HUES48 (cell line): ENCODE measurements at regions not wholly inside any gene's neighbourhood (a gene's known extent, or its start where the extent isn't known, plus 50 kb on each side); places are given as distances from the start of the nearest gene placed in this dataset.

Source experiments
- H3K27ac ChIP-seq: one replicate; pipeline ENCODE4 v1.7.0; 2013; ENCODE audit warnings: low read depth, low read length, inconsistent platforms
- H3K27me3 ChIP-seq: 2 replicates; pipeline ENCODE4 v1.6.1; 2013; ENCODE audit warnings: mild to moderate bottlenecking, low read length; ENCODE audit not compliant: control insufficient read depth, insufficient read depth
- H3K36me3 ChIP-seq: 2 replicates; pipeline ENCODE4 v1.6.1; 2013; ENCODE audit warnings: low read length; ENCODE audit not compliant: control insufficient read depth, insufficient read depth
- H3K4me1 ChIP-seq: 2 replicates; pipeline ENCODE4 v1.6.1; 2013; ENCODE audit warnings: mild to moderate bottlenecking, low read length; ENCODE audit not compliant: control insufficient read depth, insufficient read depth
- H3K4me3 ChIP-seq: 2 replicates; pipeline ENCODE4 v1.5.1; 2013; ENCODE audit warnings: mild to moderate bottlenecking, low read depth, low read length
- H3K9ac ChIP-seq: 2 replicates; pipeline ENCODE4 v1.6.1; 2013; ENCODE audit warnings: mild to moderate bottlenecking, low read depth, low read length, moderate library complexity
- H3K9me3 ChIP-seq: 2 replicates; pipeline ENCODE4 v1.6.1; 2013; ENCODE audit warnings: low read length; ENCODE audit not compliant: control insufficient read depth, insufficient read depth

DNA sequence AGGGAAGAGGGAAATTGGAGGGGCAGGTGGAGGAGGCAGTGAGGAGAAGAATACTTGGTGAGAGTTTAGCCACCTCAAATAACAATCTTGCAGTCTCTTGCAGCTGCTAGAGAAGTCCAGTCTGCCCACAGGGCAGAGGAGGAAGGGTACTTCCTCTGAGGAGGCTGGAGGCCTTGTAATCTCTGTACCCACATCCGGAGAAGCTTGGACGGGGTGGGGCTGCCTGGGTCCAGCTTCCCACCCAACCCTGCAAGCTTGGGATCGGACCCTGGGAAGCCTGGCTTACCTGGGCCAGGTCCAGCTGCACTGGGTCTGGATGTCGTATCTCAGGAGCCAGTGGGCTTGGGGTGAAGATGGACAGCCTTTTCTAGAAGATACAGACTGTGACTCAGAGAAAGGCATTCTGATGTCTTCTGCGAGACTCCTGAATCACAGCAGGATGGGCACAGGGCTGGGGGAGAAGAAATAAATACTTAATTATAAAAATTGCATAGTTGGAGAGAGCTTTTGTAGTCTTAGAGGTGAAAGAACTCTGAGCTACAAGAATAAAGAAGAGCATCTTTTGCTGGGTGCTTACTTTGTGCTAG, 111.8 kb upstream of the JUN start:
- peaks cover 12% of the 10 kb centered on the region for H3K4me1 ChIP-seq
- no peaks in the 10 kb centered on the region for H3K9me3 ChIP-seq
- H3K36me3 ChIP-seq = no peaks in the 10 kb centered on the region
- H3K9ac ChIP-seq = no peak overlapping the region
- no peak overlapping the region for H3K4me3 ChIP-seq
- no peak overlapping the region for H3K27ac ChIP-seq
- H3K27me3 ChIP-seq = peaks cover 4% of the 10 kb centered on the region

DNA sequence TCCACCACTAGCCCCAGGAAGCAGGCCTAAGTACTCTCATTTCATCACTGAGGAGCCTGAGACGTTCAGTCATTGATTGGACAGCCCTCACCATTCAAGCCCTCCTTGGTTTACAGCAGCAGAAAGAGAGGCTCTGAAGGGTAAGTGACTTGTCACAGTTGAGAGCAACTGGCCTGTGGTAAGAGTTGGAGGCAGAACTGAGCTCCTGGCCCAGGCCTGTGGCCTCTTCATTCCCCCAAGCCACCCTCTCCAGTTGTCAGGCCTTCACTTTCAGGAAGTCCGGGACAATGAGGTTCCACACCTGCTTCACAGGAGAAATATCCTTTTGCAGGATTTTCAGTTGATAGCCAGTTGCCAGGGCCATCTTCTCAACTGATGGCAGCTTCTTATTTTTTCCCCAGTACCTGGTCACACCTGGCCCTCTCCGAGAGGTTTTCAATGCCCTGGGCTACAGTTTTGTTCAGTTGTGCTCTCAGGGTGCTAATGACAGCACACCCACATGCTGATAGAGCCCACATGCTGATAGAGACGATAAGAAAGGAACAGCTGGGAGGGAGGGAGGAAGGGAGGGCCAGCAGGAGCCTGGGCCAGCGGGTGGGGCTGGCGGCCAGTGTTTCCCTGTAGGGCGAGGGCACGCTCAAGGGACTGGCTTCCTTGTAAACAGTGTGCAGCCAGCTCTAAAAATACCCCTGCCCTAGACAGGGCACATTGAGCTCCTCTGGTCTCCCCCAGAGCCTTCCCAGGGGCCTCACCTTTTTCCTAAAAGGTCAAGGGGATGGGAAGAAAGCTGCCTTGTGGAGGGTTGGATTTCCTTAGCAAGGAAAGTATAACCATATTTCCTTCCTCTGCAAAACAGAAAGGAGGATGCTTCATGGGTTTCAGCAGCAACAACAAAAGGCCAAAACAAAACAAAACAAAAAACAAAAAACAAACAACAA, 112.7 kb upstream of the JUN start:
- H3K9me3 ChIP-seq = no peaks in the 10 kb centered on the region
- H3K27me3 ChIP-seq = peaks cover 4% of the 10 kb centered on the region
- no peak overlapping the region for H3K27ac ChIP-seq
- H3K9ac ChIP-seq = no peak overlapping the region
- no peak overlapping the region for H3K4me3 ChIP-seq
- H3K4me1 ChIP-seq = peaks cover 15% of the 10 kb centered on the region
- H3K36me3 ChIP-seq = no peaks in the 10 kb centered on the region

DNA sequence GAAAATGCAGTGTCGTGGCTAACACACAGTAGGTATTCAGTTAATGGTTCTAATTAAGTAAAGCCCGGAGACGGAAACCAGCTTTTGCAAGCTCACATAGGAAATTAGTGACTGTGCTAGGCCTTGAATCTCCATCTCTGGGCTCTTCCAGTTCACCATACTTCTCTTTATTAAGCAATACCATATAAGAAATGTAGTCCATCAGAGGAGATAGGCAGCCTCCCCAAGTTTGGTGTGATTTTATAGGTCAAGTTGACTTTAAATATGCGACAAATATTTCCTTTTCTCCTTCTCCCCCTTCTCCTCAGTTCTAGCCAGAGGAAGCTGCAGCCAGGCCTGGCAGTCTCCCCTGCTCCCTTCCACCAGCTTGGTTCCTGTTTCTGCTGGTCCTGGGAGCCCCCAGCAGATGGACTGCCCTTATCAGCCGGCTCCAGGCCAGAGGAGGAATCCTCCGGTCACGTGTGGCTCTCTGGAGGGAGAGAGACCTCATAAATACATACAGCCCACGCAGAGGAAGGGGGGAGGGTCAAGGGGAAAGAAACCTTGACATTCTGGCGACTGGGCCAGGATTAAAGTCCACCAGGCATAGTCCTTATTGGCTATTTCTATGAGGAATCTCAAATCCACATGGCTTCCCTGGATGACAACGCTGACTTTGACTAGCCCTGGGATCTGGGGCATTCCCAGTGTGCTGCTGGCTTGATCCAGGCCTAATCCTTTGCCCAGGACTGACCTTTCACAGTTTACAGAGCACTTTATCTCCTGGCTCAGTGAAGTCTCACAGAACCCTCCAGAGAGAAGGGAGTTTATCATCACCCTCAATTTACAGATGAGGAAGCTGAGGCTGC, 115.1 kb upstream of the JUN start:
- H3K9ac ChIP-seq = no peak overlapping the region
- no peak overlapping the region for H3K27ac ChIP-seq
- H3K27me3 ChIP-seq = no peaks in the 10 kb centered on the region; the same call in none of the 2 replicates
- H3K36me3 ChIP-seq = no peaks in the 10 kb centered on the region
- no peak overlapping the region for H3K4me3 ChIP-seq
- no peaks in the 10 kb centered on the region for H3K9me3 ChIP-seq
- H3K4me1 ChIP-seq = peaks cover 19% of the 10 kb centered on the region

DNA sequence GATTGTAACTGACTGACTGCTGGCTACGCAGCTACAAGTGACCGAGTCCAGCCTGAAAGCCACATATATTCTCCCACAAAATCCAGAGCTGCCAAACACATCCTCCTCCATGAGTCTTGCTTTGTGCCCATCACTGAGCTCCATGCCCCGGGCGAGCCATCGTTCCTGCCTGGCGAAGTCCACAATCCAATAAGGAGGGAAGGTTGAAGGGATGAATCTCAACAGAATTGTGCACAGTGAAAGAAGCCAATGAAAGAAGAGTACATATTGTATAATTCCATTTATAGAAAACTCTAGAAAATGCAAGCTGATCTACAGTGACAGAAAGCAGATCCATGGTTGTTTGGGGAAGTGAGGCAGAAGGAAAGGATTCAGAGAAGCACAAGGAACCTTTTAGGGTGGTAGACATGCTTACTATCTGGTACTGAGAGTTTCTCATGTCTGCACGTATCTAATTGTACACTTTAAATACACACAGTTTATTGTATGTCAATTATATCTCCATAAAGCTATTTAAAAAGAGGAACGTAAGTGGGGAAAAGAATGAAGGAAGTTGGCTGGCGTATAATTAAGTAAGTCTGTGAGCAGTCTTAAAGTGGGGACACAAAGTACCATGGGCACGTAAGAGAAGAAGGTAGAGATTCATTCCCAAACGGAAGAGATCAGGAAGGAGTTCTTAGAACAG, 115.9 kb upstream of the JUN start:
- Histone ChIP-seq H3K4me3 (no peak overlapping the region), H3K4me1 (peaks cover 19% of the 10 kb centered on the region), H3K36me3 (no peaks in the 10 kb centered on the region), H3K9ac (no peak overlapping the region), H3K27me3 (no peaks in the 10 kb centered on the region; the same call in none of the 2 replicates), H3K9me3 (no peaks in the 10 kb centered on the region), H3K27ac (no peak overlapping the region)

DNA sequence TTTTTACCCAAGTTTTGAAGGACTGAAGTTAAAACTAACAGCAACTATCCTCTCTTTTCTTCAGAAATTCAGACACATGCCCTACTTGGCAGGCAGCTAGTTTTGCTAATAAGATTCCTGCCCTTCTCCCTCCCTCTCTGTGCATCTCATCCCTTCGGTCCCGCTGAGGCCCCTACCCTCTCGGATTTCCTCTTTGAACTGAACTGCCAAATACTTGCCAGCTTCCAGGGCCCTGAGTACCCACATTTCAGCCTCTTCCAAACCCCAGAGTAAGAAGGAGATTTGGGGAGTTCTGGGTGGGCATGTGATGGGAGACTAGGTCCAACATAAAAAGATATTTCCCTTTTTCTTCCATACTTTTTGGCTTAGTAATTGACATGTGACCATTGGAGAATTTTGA, 116.5 kb upstream of the JUN start:
- Histone ChIP-seq H3K4me1 (peaks cover 19% of the 10 kb centered on the region), H3K9me3 (no peaks in the 10 kb centered on the region), H3K27me3 (peaks cover 3% of the 10 kb centered on the region), H3K4me3 (no peak overlapping the region), H3K27ac (no peak overlapping the region), H3K9ac (no peak overlapping the region), H3K36me3 (no peaks in the 10 kb centered on the region)

DNA sequence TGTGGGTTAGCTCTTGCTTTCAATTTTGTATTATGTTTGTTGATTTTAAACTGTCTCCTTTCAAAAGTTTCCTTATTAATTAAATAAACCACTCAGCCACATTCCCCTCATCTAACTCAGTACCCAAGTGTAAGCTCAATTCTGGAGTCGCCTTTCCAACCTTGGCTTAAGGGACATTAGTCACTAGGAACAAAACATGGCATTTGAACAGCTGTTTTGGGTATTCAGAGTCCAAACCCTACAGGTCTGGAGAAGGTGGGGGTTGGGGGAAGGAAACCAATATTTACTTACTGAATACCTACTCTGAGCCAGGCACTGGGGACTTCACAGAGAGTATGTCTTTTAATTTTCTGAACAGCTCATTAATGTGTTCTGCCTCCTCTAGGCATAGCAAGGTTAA, 117.2 kb upstream of the JUN start:
- Histone ChIP-seq H3K4me1 (peaks cover 19% of the 10 kb centered on the region), H3K27ac (no peak overlapping the region), H3K36me3 (no peaks in the 10 kb centered on the region), H3K9me3 (no peaks in the 10 kb centered on the region), H3K9ac (no peak overlapping the region), H3K4me3 (no peak overlapping the region), H3K27me3 (peaks cover 3% of the 10 kb centered on the region)

DNA sequence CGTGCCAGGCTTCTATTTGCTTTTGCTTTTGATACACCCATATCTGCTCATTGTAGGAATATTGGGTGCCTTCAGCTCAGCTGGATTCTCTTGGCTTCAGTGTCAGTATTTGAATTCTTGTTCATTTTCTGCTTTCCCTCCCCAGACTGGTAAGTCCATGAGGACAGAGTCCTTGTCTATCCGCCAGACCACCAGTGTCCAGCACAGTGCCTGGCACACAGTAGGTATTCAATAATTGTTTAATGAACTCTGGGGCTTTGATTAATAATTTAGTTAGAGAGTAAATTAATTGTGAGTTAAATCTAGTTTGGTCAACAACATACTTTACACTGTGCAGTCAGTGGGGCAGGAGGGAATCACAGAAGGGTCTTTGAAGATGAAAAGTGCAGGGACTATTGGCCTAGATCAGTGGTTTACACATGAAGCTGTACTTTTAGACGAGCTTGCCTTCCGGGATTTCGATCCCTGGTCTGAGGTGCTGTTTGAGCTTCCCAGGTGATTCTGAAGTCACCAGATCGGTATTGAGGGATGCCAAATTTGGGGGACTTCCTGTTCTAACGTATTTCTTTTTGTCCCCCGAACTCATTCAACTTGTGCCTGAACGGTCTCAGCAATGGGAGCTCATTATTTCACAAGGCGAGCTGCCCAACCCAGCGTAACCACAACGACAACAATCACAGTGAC, 119.1 kb upstream of the JUN start:
- no peak overlapping the region for H3K9ac ChIP-seq
- H3K4me3 ChIP-seq = peak overlapping the region; percentile 55
- peaks cover 3% of the 10 kb centered on the region for H3K27me3 ChIP-seq
- H3K9me3 ChIP-seq = no peaks in the 10 kb centered on the region
- no peaks in the 10 kb centered on the region for H3K36me3 ChIP-seq
- peaks cover 13% of the 10 kb centered on the region; the same call in 1 of the 2 replicates for H3K4me1 ChIP-seq
- H3K27ac ChIP-seq = no peak overlapping the region

DNA sequence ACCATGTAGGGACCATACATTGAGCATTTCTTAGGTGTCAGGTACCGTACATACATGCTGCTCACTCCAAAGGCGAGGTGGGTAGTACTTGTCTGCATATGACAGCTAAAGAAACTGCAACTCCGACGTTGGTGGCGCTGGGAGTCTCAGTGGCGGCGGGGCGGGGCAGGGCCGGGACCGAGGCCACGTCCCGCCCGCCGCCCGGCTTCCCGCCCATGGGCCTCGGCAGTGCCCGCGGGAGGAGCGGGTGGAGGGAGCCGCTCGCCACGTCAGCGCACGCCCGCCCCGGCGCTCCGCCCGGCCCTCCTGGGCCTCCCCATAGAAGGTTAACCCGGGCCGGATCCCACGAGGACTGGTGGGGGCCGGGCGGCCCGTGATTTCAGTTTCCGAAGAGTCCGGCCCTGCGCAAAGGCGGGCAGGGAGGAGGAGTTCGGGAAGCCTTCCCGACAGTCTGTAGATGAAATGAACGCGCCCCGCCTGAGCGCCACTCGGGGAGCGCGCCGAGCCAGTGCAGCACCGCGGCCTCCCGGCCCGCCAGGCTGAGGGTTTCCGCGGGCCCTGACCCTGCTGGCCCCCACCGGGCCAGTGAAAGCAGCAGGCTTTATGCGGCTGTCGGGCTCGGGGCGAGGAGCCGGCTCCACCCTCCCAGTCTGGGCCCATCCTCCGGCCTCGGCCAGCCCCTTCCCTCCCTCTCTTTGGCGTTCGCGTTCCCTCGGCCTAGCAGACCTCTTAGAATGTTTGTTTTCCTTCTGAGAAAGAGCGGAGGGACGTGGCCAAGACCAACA, 119.9 kb upstream of the JUN start:
- H3K27ac ChIP-seq = peak overlapping the region; percentile 69

DNA sequence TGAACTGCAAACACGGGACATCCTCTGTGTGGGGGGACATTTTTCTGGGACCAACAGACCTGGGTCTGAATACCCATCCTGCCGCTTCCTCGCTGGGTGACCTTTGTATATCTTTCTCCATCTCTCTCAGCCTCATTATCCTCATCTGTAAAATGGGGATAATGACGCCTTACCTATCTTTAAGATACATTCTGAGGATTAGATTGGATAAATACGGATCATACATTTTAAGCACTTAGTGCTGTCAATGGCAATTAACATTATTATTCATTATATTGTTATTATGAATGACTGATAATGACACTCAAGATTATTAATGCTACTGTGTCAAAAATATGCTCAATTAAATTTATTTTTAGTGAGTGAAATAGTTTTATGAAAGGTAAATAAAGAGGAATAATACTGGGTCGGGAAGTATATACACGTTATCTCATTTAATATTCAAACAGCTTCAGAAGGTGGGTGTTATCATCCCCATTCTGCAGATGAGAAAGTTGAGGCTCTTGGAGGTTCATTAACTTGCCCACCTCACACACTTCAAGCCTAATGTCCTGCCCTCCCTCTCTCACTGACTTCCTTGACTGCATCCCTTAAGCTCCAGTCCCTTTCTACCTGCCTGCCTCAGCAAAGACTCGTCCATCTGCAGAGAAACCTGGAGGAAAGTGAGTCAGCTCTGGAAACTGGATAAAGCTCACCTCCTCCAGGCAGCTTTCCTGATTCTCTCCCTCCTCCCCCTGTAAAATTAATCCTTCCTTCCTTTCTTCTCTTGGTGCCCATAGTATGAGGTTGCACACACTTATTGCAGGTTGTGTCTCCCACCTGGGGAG, 120.7 kb upstream of the JUN start:
- peak overlapping the region; percentile 70 for H3K9ac ChIP-seq
- H3K9me3 ChIP-seq = no peaks in the 10 kb centered on the region
- H3K36me3 ChIP-seq = no peaks in the 10 kb centered on the region
- H3K27ac ChIP-seq = no peak overlapping the region
- peaks cover 3% of the 10 kb centered on the region for H3K27me3 ChIP-seq
- peaks cover 13% of the 10 kb centered on the region; the same call in 1 of the 2 replicates for H3K4me1 ChIP-seq
- peak overlapping the region; percentile 55 for H3K4me3 ChIP-seq

More for the DNA sequence above, 119.9 kb upstream of the JUN start:
- Histone ChIP-seq H3K27me3 (peaks cover 3% of the 10 kb centered on the region), H3K4me3 (peak overlapping the region; percentile 55), H3K9me3 (no peaks in the 10 kb centered on the region), H3K36me3 (no peaks in the 10 kb centered on the region), H3K9ac (peak overlapping the region; percentile 70), H3K4me1 (peaks cover 13% of the 10 kb centered on the region; the same call in 1 of the 2 replicates)
